GM13976 (cell line): ENCODE measurements at regions not wholly inside any gene's neighbourhood (a gene's known extent, or its start where the extent isn't known, plus 50 kb on each side); places are given as distances from the start of the nearest gene placed in this dataset.
"Not testable (repeated sequence)": the region's sequence is repeated elsewhere in the genome, so short reads cannot be mapped to it uniquely, and the experiment has no call there.

ENCODE experiments used
- DNase-seq: peaks from one replicate; pipeline ENCODE4 v3.0.0; 2012; ENCODE audit warnings: low spot score
- in situ Hi-C: fragments of 300-500 bp; cut with MboI; formaldehyde crosslinking; loops from one replicate; pipeline ENCODE4 v1.12.0; 2022; ENCODE audit warnings: low sequenced_read_pairs, mixed read lengths, inconsistent platforms; ENCODE audit not compliant: unreplicated experiment
- TF ChIP-seq, protein P1 (sequence below): IDR thresholded peaks from 2 replicates; pipeline ENCODE4 v1.5.1; 2012; ENCODE audit warnings: borderline replicate concordance, mild to moderate bottlenecking; ENCODE audit not compliant: insufficient read depth; ENCODE audit errors: extremely low read depth, missing control alignments, control extremely low read depth

- DNase-seq = no peak
- TF ChIP-seq, protein P1, sequence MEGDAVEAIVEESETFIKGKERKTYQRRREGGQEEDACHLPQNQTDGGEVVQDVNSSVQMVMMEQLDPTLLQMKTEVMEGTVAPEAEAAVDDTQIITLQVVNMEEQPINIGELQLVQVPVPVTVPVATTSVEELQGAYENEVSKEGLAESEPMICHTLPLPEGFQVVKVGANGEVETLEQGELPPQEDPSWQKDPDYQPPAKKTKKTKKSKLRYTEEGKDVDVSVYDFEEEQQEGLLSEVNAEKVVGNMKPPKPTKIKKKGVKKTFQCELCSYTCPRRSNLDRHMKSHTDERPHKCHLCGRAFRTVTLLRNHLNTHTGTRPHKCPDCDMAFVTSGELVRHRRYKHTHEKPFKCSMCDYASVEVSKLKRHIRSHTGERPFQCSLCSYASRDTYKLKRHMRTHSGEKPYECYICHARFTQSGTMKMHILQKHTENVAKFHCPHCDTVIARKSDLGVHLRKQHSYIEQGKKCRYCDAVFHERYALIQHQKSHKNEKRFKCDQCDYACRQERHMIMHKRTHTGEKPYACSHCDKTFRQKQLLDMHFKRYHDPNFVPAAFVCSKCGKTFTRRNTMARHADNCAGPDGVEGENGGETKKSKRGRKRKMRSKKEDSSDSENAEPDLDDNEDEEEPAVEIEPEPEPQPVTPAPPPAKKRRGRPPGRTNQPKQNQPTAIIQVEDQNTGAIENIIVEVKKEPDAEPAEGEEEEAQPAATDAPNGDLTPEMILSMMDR = no peak
- in situ Hi-C loops = no loop called here
These were observed 684.4 kb upstream of the PCDH9 start for GRCh38 chr13:67914535-67914934.

GRCh38 chr13:67902960-67903359 is 672.8 kb upstream of the PCDH9 start:
- in situ Hi-C loops, DNase-seq: not testable (repeated sequence)

DNA sequence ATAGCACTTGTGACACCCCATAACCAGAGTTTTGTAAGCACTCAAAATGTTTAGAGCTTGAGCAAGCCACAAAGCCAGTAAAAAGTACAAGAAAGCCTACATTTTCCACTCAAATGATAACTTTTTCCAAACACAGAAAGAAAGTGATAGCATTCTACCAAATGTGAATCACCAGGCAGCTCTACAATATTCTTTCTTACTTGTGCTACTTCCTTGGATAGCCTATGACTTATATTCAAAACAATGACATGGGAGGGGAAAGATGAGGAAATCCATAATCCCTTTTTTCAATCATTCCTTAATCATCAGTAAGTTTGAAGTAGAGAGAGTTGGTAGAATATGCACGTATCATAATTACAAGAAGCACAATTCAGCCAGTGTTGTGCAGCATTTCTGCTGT is 650.8 kb upstream of the PCDH9 start:
- DNase-seq = no peak
- in situ Hi-C loops = no loop called here
- TF ChIP-seq, protein P1 = no peak

DNA sequence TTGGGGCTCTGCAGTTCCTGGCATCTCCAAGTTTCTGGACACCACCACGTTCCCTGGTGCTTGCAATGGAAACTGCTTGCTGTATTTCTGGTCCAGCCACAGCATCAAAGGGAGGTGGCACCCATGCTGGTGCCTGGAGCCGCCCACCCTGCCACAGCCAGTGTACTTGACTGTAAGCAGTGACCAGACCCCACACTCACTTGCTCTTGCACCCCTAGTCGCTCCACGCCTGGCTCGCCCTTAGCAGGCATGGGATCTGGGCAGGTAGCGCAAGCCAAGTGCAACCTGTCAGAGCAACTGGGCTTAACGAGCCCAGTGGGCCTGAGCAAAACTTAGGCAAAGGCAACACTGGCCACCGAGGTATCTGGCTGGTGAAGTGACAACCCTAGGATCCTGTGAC is 648.2 kb upstream of the PCDH9 start:
- TF ChIP-seq, protein P1 = no peak
- DNase-seq = no peak
- in situ Hi-C loops = no loop called here

DNA sequence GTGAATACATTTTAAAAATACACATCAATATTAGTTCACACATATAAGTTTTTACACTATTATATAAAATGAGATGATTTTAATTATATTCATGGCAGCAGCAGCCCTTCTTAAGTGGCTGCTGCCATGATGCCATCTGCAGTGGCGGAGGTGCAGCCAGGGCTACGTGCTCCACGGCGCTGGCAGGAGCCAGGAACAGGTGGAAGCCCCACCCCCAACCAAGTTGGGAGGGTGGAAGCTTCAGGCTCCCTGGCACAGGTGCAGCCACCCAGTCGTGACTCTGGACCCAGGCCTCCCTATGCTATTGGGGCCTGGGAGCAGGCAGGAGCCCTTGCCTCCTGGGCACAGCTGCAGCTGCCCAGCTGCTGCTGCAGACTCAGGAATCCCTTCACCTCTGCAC is 646.9 kb upstream of the PCDH9 start:
- in situ Hi-C loops = no loop called here
- no peak for DNase-seq
- TF ChIP-seq, protein P1 = no peak

- in situ Hi-C loops = no loop called here
- TF ChIP-seq, protein P1 = no peak
- DNase-seq = no peak
These were observed 637.1 kb upstream of the PCDH9 start for GRCh38 chr13:67867206-67867605.

- DNase-seq = no peak
- TF ChIP-seq, protein P1 = no peak
- in situ Hi-C loops = no loop called here
These were observed 630.2 kb upstream of the PCDH9 start for GRCh38 chr13:67860315-67860714.
